ENCODE measurements at regions not wholly inside any gene's neighbourhood (a gene's known extent, or its start where the extent isn't known, plus 50 kb on each side); places are given as distances from the start of the nearest gene placed in this dataset.

DNA sequence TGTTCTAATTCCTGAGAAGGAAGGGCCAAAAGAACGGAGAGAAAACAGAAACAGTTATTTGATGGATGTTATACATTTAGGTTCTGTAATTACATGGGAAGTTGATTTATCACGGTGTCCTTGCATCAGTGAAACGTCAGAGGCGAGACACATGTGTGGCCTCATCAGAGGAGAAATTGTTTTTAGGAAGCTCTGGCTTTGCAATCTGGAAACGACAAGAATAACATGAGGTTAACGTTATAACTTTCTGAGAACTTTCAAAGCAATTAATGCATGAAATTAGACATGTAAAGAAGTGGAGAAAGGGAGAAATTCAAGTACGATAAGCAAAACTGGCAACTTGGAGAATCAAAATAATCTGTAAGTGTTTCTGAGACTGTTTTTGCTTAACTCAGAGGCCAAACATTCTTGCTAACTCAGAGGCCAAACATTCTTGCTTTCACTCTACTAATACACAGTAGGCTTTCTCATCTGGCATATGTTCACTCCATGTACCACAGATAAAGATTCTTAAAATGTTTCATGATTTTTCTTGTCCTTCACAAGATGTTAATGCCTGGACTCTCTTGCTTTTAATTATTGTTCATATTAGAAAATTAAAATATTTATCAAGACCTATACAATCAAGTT lies 933.0 kb downstream of the TLE4 start:
- no peaks in the 10 kb centered on the region for H3K27me3 ChIP-seq (ENCODE audit: insufficient read depth, low read depth)
- H3K9me2 ChIP-seq (ENCODE audit: insufficient read depth), result no peaks in the 10 kb centered on the region
- no peak overlapping the region for H3K27ac ChIP-seq
- no peak overlapping the region for H3K4me2 ChIP-seq
- no peaks in the 10 kb centered on the region for H4K20me1 ChIP-seq (ENCODE audit: insufficient read depth)
- no peak for DNase-seq
- intact Hi-C loops (cut with micrococcal nuclease; ENCODE audit: unreplicated experiment), result no loop called here
- H3K79me2 ChIP-seq (ENCODE audit: low read depth), result no peaks in the 10 kb centered on the region
- H3K36me3 ChIP-seq (ENCODE audit: low read depth), result no peaks in the 10 kb centered on the region
- TF ChIP-seq EZH2 (IDR thresholded peaks at IDR 0.05; ENCODE audit: low read depth), result no peak
- TF ChIP-seq, protein P1, sequence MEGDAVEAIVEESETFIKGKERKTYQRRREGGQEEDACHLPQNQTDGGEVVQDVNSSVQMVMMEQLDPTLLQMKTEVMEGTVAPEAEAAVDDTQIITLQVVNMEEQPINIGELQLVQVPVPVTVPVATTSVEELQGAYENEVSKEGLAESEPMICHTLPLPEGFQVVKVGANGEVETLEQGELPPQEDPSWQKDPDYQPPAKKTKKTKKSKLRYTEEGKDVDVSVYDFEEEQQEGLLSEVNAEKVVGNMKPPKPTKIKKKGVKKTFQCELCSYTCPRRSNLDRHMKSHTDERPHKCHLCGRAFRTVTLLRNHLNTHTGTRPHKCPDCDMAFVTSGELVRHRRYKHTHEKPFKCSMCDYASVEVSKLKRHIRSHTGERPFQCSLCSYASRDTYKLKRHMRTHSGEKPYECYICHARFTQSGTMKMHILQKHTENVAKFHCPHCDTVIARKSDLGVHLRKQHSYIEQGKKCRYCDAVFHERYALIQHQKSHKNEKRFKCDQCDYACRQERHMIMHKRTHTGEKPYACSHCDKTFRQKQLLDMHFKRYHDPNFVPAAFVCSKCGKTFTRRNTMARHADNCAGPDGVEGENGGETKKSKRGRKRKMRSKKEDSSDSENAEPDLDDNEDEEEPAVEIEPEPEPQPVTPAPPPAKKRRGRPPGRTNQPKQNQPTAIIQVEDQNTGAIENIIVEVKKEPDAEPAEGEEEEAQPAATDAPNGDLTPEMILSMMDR (conservative IDR thresholded peaks at IDR 0.05), result no peak
- ChIA-PET CTCF (no interaction called here), POLR2A (ENCODE audit: unreplicated experiment) (no interaction called here)
- no peaks in the 10 kb centered on the region for H3K9me3 ChIP-seq (ENCODE audit: insufficient read depth, low read depth)
- no peak overlapping the region for H3K4me3 ChIP-seq
- no peaks in the 10 kb centered on the region for H3K4me1 ChIP-seq (replicated peaks; ENCODE audit: insufficient read depth)
- BruUV-seq (replicated peaks), result no TSS peak
- no peaks in the 10 kb centered on the region for H3F3A ChIP-seq (ENCODE audit: insufficient read depth, low read depth)
- H2AFZ ChIP-seq, result no peak overlapping the region

DNA sequence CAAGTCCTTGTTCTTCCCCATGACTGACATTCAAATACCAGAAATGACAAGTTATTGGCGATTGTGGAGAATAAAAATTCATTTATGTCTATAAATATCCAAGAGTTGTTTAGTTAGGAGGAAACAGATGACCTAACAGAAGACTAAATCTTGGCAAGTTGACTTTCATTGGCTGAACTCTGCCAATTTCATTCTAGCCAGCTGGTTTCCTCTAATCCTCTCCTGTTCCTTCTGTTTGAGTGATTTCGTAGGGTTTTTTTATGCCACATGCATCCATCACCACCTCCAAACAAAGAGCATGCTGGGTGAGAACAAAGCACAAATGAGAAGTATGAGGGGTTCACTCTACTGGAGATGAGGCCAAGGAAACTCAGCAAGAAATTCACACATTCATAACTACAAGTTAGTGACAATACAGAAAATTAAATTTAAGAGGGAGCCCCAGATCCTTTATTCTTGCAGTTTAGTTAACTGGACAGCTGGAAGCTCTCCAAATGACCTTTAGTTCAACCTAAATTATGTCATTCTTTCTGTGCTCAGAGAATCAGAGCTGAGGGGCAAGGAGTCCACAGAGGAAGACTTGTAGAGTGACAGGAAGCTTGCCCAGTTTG lies 932.0 kb downstream of the TLE4 start:
- Histone ChIP-seq H3K9me2 (ENCODE audit: insufficient read depth) (no peaks in the 10 kb centered on the region), H4K20me1 (ENCODE audit: insufficient read depth) (no peaks in the 10 kb centered on the region), H3K36me3 (ENCODE audit: low read depth) (no peaks in the 10 kb centered on the region), H3K27ac (no peak overlapping the region), H2AFZ (no peak overlapping the region), H3K4me2 (no peak overlapping the region), H3K4me1 (replicated peaks; ENCODE audit: insufficient read depth) (no peaks in the 10 kb centered on the region), H3K4me3 (no peak overlapping the region), H3K79me2 (ENCODE audit: low read depth) (no peaks in the 10 kb centered on the region), H3K9me3 (ENCODE audit: insufficient read depth, low read depth) (no peaks in the 10 kb centered on the region), H3K27me3 (ENCODE audit: insufficient read depth, low read depth) (no peaks in the 10 kb centered on the region), H3F3A (ENCODE audit: insufficient read depth, low read depth) (no peaks in the 10 kb centered on the region)
- no peak for DNase-seq
- CTCF ChIA-PET, result no interaction called here
- TF ChIP-seq EZH2 (IDR thresholded peaks at IDR 0.05; ENCODE audit: low read depth), result no peak
- TF ChIP-seq, protein P1 (conservative IDR thresholded peaks at IDR 0.05), result no peak
- BruUV-seq (replicated peaks), result no TSS peak
- intact Hi-C loops (cut with micrococcal nuclease; ENCODE audit: unreplicated experiment), result no loop called here
- POLR2A ChIA-PET (ENCODE audit: unreplicated experiment), result no interaction called here

DNA sequence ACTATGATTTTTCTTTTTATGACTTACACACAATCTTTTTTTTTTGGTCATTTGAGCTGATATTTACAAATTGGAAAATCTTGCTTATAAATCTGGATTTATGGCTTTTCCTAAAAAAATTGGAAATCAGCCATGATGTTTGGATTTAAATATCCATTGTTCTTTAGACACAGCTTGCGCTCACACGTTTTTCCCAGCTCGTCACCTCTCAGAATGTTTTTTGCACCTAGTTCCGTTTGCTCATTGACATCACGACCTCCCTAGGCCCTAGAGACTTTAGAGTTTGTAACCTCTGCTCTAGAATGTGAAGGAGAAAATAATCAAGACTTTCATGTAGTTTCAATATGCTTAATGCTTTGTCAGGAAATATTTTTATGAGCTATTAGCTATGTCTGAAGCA lies 930.5 kb downstream of the TLE4 start:
- no peak for DNase-seq
- ChIA-PET POLR2A (ENCODE audit: unreplicated experiment) (no interaction called here), CTCF (no interaction called here)
- Histone ChIP-seq H3F3A (ENCODE audit: insufficient read depth, low read depth) (no peaks in the 10 kb centered on the region), H3K27me3 (ENCODE audit: insufficient read depth, low read depth) (no peaks in the 10 kb centered on the region), H3K36me3 (ENCODE audit: low read depth) (no peaks in the 10 kb centered on the region), H3K4me1 (replicated peaks; ENCODE audit: insufficient read depth) (no peaks in the 10 kb centered on the region), H2AFZ (no peak overlapping the region), H3K4me2 (no peak overlapping the region), H3K9me2 (ENCODE audit: insufficient read depth) (no peaks in the 10 kb centered on the region), H3K79me2 (ENCODE audit: low read depth) (no peaks in the 10 kb centered on the region), H4K20me1 (ENCODE audit: insufficient read depth) (no peaks in the 10 kb centered on the region), H3K27ac (no peak overlapping the region), H3K4me3 (no peak overlapping the region), H3K9me3 (ENCODE audit: insufficient read depth, low read depth) (no peaks in the 10 kb centered on the region)
- intact Hi-C loops (cut with micrococcal nuclease; ENCODE audit: unreplicated experiment), result no loop called here
- no TSS peak for BruUV-seq (replicated peaks)
- no peak for TF ChIP-seq EZH2 (IDR thresholded peaks at IDR 0.05; ENCODE audit: low read depth)
- TF ChIP-seq, protein P1 (conservative IDR thresholded peaks at IDR 0.05), result no peak
